Astrocyte of the spinal cord (primary cell): ENCODE measurements at regions not wholly inside any gene's neighbourhood (a gene's known extent, or its start where the extent isn't known, plus 50 kb on each side); places are given as distances from the start of the nearest gene placed in this dataset.

Experiments used
- DNase-seq: peaks from one replicate; pipeline ENCODE4 v3.0.0; 2011; ENCODE audit warnings: low read depth, low spot score
- H3K4me3 ChIP-seq: 2 replicates; pipeline ENCODE4 v1.5.1; 2011; ENCODE audit warnings: low read depth, mild to moderate bottlenecking, low read length, moderate library complexity
- CTCF ChIP-seq: IDR thresholded peaks from 2 replicates; pipeline ENCODE4 v1.5.1; 2012; ENCODE audit warnings: low read depth, mild to moderate bottlenecking, low read length, inconsistent platforms
- in situ Hi-C: cut with HindIII; loops from 2 replicates; pipeline ENCODE4 v1.10.0; 2017; ENCODE audit warnings: low sequenced_read_pairs

- no peak for DNase-seq
- no peak overlapping the region for H3K4me3 ChIP-seq
- TF ChIP-seq CTCF: no peak
- in situ Hi-C loops: no loop called here
Observed at GRCh38 chr1:95604771-95605170, 370.8 kb downstream of the RWDD3 start.

DNA sequence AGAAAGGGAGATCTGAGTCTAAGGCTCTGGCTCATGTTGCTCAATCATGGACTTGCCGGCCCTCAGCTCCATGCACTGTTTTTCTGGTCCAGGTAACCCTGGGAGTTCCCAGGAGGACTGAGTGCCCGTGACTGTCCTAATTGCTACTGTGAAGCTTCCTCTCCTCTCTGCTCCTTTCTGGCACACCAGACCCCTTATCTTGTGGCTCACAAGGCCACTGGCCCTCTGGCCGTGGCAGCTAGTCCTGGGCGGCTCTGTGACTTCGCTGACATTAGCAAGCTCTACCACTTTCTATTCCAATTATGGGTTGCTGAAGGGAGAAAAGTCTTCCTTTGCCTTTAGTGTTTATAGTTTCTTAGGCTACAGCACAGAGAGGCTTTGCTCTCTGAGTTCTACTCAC, 380.2 kb downstream of the RWDD3 start:
- TF ChIP-seq CTCF: no peak
- in situ Hi-C loops: no loop called here
- DNase-seq: no peak
- no peak overlapping the region for H3K4me3 ChIP-seq

DNA sequence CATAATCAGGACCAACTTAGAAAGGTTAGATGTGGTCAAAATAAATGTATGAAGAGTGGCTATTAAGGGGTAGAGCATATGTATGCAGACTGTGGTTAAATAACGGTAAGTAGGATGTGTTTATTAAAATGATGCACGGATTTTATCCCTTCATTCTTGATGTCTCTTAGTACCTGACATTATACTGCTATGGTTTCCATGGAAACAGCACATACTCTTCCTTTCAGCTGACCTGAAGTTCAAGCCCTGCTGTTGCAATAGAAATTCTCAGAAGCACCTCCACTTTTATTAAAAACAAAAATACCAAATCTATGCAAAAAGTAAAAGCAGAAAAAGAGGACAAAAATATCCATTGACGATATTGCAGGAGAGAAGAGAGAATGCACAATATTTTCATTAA, 381.4 kb downstream of the RWDD3 start:
- DNase-seq: no peak
- in situ Hi-C loops: no loop called here
- no peak overlapping the region for H3K4me3 ChIP-seq
- TF ChIP-seq CTCF: no peak

DNA sequence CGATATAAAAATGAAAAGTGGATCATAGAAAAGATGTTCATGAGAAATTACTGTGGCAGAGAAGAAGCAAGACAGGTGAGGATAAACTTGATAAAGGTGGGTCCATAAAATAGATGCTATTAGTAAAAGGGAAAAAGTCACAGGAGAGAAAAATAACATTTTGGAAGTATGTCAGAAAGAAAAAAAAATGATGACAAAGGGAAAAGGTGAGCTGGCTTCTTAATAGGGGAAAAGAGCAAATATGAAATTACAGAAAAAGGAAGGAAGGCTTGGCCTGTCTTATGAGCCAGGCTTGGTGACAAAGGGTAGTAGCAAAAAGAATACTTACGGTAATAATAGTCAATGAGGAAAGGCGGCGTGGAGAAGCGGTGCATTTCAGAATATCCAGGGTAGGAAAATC, 386.1 kb downstream of the RWDD3 start:
- DNase-seq: no peak
- in situ Hi-C loops: no loop called here
- no peak for TF ChIP-seq CTCF
- H3K4me3 ChIP-seq: no peak overlapping the region

- no peak for TF ChIP-seq CTCF
- no peak overlapping the region for H3K4me3 ChIP-seq
- no peak for DNase-seq
- in situ Hi-C loops: no loop called here
Observed at GRCh38 chr1:95622609-95623008, 388.6 kb downstream of the RWDD3 start.

GRCh38 chr1:95625224-95625623, 391.2 kb downstream of the RWDD3 start:
- TF ChIP-seq CTCF: no peak
- no peak for DNase-seq
- H3K4me3 ChIP-seq: no peak overlapping the region
- in situ Hi-C loops: no loop called here

GRCh38 chr1:95627244-95627643, 393.2 kb downstream of the RWDD3 start:
- DNase-seq: no peak
- no peak for TF ChIP-seq CTCF
- in situ Hi-C loops: no loop called here
- H3K4me3 ChIP-seq: no peak overlapping the region
